ENCODE measurements at regions not wholly inside any gene's neighbourhood (a gene's known extent, or its start where the extent isn't known, plus 50 kb on each side); places are given as distances from the start of the nearest gene placed in this dataset.
"Not testable (repeated sequence)": the region's sequence is repeated elsewhere in the genome, so short reads cannot be mapped to it uniquely, and the experiment has no call there.

DNA sequence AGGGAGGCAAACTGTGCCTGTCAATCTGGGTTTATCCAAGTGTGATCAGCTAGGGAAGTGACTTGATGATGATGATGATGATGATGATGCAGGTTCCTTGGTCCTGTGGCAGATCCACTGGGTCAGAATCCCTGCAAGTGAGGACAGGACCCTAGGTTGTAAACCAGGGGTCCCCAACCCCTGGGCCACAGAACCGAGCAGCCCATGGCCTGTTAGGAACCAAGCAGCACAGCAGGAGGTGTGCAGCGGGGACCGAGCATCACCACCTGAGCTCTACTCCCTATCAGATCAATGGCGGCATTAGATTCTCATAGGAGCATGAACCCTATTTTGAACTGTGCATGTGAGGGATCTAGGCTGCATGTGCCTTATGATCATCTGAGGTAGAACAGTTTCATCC is 144.7 kb upstream of the PDE1C start:
- H3K27ac ChIP-seq = no peak overlapping the region
- peaks cover 0 to 5% (median 0%) of the 10 kb centered on the region in 9 donors for H3K4me1 ChIP-seq
- H3K9me3 ChIP-seq = no peaks in the 10 kb centered on the region
- TF ChIP-seq, protein P1, sequence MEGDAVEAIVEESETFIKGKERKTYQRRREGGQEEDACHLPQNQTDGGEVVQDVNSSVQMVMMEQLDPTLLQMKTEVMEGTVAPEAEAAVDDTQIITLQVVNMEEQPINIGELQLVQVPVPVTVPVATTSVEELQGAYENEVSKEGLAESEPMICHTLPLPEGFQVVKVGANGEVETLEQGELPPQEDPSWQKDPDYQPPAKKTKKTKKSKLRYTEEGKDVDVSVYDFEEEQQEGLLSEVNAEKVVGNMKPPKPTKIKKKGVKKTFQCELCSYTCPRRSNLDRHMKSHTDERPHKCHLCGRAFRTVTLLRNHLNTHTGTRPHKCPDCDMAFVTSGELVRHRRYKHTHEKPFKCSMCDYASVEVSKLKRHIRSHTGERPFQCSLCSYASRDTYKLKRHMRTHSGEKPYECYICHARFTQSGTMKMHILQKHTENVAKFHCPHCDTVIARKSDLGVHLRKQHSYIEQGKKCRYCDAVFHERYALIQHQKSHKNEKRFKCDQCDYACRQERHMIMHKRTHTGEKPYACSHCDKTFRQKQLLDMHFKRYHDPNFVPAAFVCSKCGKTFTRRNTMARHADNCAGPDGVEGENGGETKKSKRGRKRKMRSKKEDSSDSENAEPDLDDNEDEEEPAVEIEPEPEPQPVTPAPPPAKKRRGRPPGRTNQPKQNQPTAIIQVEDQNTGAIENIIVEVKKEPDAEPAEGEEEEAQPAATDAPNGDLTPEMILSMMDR (IDR thresholded peaks at IDR 0.05) = no peak
- H3K36me3 ChIP-seq = no peaks in the 10 kb centered on the region
- H3K4me3 ChIP-seq = no peak overlapping the region
- 90 to 92% methylated on average over 4 of the region's 4 CpGs for WGBS, 2 donors
- no peak for DNase-seq
- intact Hi-C loops (cut with DNase I) = loop anchor here in 8 of 10 donors (5.0 to 10.0 kb wide), 4 partner anchors 130 to 267 kb away; no protein-coding TSS in a partner anchor
- H3K27me3 ChIP-seq = peaks cover 0 to 15% (median 0%) of the 10 kb centered on the region in 7 donors
- no peak for ATAC-seq

DNA sequence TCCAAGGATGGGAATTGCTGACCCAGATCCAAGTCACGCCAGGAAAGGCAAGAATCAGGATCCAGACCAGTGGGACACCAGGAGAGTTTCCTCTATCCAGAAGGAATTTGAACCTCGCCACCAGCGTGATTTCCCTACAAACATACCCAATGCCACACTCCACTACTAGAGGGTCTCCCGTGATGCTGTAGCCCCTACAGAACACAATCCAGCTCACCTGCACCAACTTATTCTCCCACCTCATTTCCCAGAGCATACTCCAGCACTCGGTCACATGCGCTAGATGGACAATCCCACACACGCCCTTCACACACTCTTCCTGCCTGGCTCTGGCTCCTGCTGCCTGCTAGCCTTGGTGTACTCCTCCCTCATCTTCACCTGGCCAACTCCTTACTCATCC is 142.1 kb upstream of the PDE1C start:
- DNase-seq (no peak), ATAC-seq (no peak)
- TF ChIP-seq, protein P1 (IDR thresholded peaks at IDR 0.05) = no peak
- Histone ChIP-seq H3K27me3 (peaks cover 0 to 19% (median 0%) of the 10 kb centered on the region in 7 donors), H3K27ac (no peak overlapping the region), H3K9me3 (no peaks in the 10 kb centered on the region), H3K36me3 (no peaks in the 10 kb centered on the region), H3K4me3 (no peak overlapping the region), H3K4me1 (peaks cover 0 to 3% (median 0%) of the 10 kb centered on the region in 9 donors)
- 83 to 86% methylated on average over 7 of the region's 7 CpGs for WGBS, 2 donors
- intact Hi-C loops (cut with DNase I) = loop anchor here in 7 of 10 donors (2.0 to 10.0 kb wide), 5 partner anchors 132 to 270 kb away; no protein-coding TSS in a partner anchor

DNA sequence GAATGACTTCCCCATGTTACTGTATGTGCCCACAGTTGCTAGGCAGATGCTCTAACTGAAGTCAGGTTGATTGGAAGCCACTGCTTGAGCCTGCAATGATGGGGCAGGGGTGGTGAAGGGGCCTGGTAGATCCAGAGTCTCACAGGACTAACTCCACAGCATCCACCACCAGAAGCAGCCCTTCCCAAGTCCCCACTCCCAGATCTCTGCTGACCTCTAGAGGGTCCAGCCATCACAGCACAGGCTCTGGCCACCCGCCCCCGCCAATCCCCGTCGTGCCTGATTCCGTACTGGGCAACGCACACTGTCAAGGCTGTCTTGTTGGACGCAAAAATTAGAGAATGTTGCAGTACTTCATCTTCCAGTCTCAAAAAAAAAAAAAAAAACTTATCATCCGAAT is 136.8 kb upstream of the PDE1C start:
- intact Hi-C loops (cut with DNase I) = loop anchor here in 6 of 10 donors (2.0 to 10.0 kb wide), 9 partner anchors 140 to 1072 kb away; no protein-coding TSS in a partner anchor
- peak in 5 of 8 donors; percentile 50 to 61 (median 56) for ATAC-seq

DNA sequence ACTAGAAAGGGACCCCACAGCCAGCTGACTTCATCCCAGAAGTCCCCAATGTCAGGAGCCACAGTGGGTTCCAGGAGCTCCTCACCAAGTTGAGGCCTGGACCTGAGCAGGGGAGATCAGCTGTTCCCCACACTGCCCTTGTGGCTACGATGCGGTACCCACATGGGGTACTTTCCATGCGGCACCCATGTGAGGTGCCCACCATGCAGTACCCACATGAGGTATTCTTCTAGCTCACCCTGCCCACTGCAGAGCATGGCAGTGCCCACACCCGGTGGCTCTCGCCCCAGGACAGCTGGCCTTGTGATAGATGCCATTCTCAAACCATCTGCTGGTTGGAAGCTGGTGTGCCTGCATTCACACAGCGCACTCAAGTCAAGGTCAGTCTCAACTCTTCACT is 136.3 kb upstream of the PDE1C start:
- ATAC-seq (no peak), DNase-seq (no peak)
- H3K4me1 ChIP-seq = peaks cover 0 to 6% (median 0%) of the 10 kb centered on the region in 9 donors
- 79 to 97% methylated on average over 6 of the region's 6 CpGs for WGBS, 2 donors
- peaks cover 0 to 3% (median 0%) of the 10 kb centered on the region in 11 donors for H3K9me3 ChIP-seq
- no peak overlapping the region for H3K4me3 ChIP-seq
- intact Hi-C loops (cut with DNase I) = loop anchor here in 6 of 10 donors (2.0 to 10.0 kb wide), 9 partner anchors 141 to 1072 kb away; no protein-coding TSS in a partner anchor
- H3K36me3 ChIP-seq = no peaks in the 10 kb centered on the region
- peaks cover 0 to 6% (median 0%) of the 10 kb centered on the region in 7 donors for H3K27me3 ChIP-seq
- H3K27ac ChIP-seq = no peak overlapping the region
- TF ChIP-seq, protein P1 (IDR thresholded peaks at IDR 0.05) = no peak

More for the DNA sequence above, 136.8 kb upstream of the PDE1C start:
- H3K27ac ChIP-seq = no peak overlapping the region
- peaks cover 0 to 9% (median 0%) of the 10 kb centered on the region in 7 donors for H3K27me3 ChIP-seq
- no peak overlapping the region for H3K4me3 ChIP-seq
- H3K4me1 ChIP-seq = peaks cover 0 to 6% (median 0%) of the 10 kb centered on the region in 9 donors
- peaks cover 0 to 3% (median 0%) of the 10 kb centered on the region in 11 donors for H3K9me3 ChIP-seq
- peak in 1 of 2 donors; percentile 22 for DNase-seq
- 27 to 28% methylated on average over 8 of the region's 8 CpGs for WGBS, 2 donors
- no peaks in the 10 kb centered on the region for H3K36me3 ChIP-seq
- TF ChIP-seq, protein P1 (IDR thresholded peaks at IDR 0.05) = peak; percentile 9 to 55 (median 42)

DNA sequence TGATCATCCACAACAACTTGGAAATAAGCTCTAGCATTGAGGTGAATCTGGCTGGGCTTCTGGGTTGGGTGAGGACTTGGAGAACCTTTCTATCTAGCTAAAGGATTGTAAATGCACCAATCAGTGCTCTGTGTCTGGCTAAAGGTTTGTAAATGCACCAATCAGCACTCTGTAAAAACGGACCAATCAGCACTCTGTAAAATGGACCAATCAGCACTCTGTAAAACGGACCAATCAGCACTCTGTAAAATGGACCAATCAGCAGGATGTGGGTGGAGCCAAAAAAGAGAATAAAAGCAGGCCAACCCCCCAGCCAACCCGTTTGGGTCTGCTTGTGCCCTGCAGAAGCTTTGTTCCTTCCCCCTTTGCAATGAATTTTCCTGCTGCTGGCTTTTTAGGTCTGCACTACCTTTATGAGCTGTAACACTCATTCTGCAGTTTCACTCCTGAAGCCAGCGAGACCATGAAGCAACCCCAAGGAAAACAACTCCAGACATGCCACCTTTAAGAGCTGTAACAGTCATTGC is 135.2 kb upstream of the PDE1C start:
- not testable (repeated sequence) for H3K9me3 ChIP-seq, DNase-seq, H3K27me3 ChIP-seq, H3K4me3 ChIP-seq, H3K27ac ChIP-seq, ATAC-seq, H3K36me3 ChIP-seq, H3K4me1 ChIP-seq
- WGBS, 2 donors = 74 to 80% methylated on average over 4 of the region's 4 CpGs
- intact Hi-C loops (cut with DNase I) = loop anchor here in 9 of 10 donors (2.0 to 10.0 kb wide), 9 partner anchors 142 to 1071 kb away; no protein-coding TSS in a partner anchor
